ENCODE measurements at regions not wholly inside any gene's neighbourhood (a gene's known extent, or its start where the extent isn't known, plus 50 kb on each side); places are given as distances from the start of the nearest gene placed in this dataset.

GRCh38 chr16:49924078-49924477, 68.2 kb upstream of the ZNF423 start:
- ATAC-seq: no peak
- Histone ChIP-seq H3K9me3 (no peaks in the 10 kb centered on the region), H3K4me3 (no peak overlapping the region), H3K36me3 (ENCODE audit: low read depth) (no peaks in the 10 kb centered on the region), H3K4me1 (ENCODE audit: low read depth) (no peaks in the 10 kb centered on the region)
- TF ChIP-seq, protein P1, sequence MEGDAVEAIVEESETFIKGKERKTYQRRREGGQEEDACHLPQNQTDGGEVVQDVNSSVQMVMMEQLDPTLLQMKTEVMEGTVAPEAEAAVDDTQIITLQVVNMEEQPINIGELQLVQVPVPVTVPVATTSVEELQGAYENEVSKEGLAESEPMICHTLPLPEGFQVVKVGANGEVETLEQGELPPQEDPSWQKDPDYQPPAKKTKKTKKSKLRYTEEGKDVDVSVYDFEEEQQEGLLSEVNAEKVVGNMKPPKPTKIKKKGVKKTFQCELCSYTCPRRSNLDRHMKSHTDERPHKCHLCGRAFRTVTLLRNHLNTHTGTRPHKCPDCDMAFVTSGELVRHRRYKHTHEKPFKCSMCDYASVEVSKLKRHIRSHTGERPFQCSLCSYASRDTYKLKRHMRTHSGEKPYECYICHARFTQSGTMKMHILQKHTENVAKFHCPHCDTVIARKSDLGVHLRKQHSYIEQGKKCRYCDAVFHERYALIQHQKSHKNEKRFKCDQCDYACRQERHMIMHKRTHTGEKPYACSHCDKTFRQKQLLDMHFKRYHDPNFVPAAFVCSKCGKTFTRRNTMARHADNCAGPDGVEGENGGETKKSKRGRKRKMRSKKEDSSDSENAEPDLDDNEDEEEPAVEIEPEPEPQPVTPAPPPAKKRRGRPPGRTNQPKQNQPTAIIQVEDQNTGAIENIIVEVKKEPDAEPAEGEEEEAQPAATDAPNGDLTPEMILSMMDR (IDR thresholded peaks at IDR 0.05): no peak
- no peak for DNase-seq
- intact Hi-C loops (cut with DNase I, micrococcal nuclease): loop anchor here in 1 of 2 donors (5.0 kb wide), 1 partner anchor 517 kb away; no protein-coding TSS in a partner anchor

- Histone ChIP-seq H3K9me3 (no peaks in the 10 kb centered on the region), H3K4me1 (ENCODE audit: low read depth) (no peaks in the 10 kb centered on the region), H3K4me3 (no peak overlapping the region), H3K36me3 (ENCODE audit: low read depth) (no peaks in the 10 kb centered on the region)
- ATAC-seq: no peak
- intact Hi-C loops (cut with DNase I, micrococcal nuclease): no loop called here
- no peak for DNase-seq
- TF ChIP-seq, protein P1 (IDR thresholded peaks at IDR 0.05): no peak
Measured at GRCh38 chr16:49926941-49927340, 71.0 kb upstream of the ZNF423 start.

GRCh38 chr16:49928176-49929041, 72.5 kb upstream of the ZNF423 start:
- TF ChIP-seq, protein P1 (IDR thresholded peaks at IDR 0.05): no peak
- Histone ChIP-seq H3K4me3 (no peak overlapping the region), H3K36me3 (ENCODE audit: low read depth) (no peaks in the 10 kb centered on the region), H3K9me3 (no peaks in the 10 kb centered on the region), H3K4me1 (ENCODE audit: low read depth) (no peaks in the 10 kb centered on the region)
- no peak for ATAC-seq
- no peak for DNase-seq
- intact Hi-C loops (cut with DNase I, micrococcal nuclease): no loop called here

- Histone ChIP-seq H3K4me1 (ENCODE audit: low read depth) (no peaks in the 10 kb centered on the region), H3K4me3 (no peak overlapping the region), H3K36me3 (ENCODE audit: low read depth) (no peaks in the 10 kb centered on the region), H3K9me3 (no peaks in the 10 kb centered on the region)
- DNase-seq: no peak
- ATAC-seq: no peak
- TF ChIP-seq, protein P1 (IDR thresholded peaks at IDR 0.05): no peak
- intact Hi-C loops (cut with DNase I, micrococcal nuclease): no loop called here
Measured at GRCh38 chr16:49929626-49930025, 73.7 kb upstream of the ZNF423 start.

GRCh38 chr16:49930841-49931240, 74.9 kb upstream of the ZNF423 start:
- Histone ChIP-seq H3K9me3 (no peaks in the 10 kb centered on the region), H3K36me3 (ENCODE audit: low read depth) (no peaks in the 10 kb centered on the region), H3K4me3 (no peak overlapping the region), H3K4me1 (ENCODE audit: low read depth) (no peaks in the 10 kb centered on the region)
- DNase-seq (no peak), ATAC-seq (no peak)
- TF ChIP-seq, protein P1 (IDR thresholded peaks at IDR 0.05): no peak
- intact Hi-C loops (cut with DNase I, micrococcal nuclease): no loop called here
